K562 (cell line): ENCODE measurements at regions not wholly inside any gene's neighbourhood (a gene's known extent, or its start where the extent isn't known, plus 50 kb on each side); places are given as distances from the start of the nearest gene placed in this dataset.

Source experiments
- ATAC-seq: fragments of 200-7000 bp; cut with Tn5 transposase; 3 replicates; pipeline ENCODE4 v1.9.1; 2020; ENCODE audit warnings: moderate library complexity
- BruUV-seq: library from RNA; stranded (reverse); fragments of 400-500 nt; replicated peaks from 2 replicates; lab custom pipeline; 2021; lab: Mats Ljungman, UMichigan
- CTCF ChIA-PET: fragments of 300-600 bp; formaldehyde crosslinking; extraction: SDS; loops from one replicate; lab custom pipeline; 2021; ENCODE audit warnings: low intra/inter-chr PET ratio; lab: Yijun Ruan, JAX
- POLR2A ChIA-PET: fragments of 300-600, 350-650 bp; sonication (Branson Sonifier 250); formaldehyde crosslinking; extraction: SDS; loops from one replicate; lab custom pipeline; 2021; ENCODE audit warnings: antibody characterized with exemption, inconsistent platforms; lab: Yijun Ruan, JAX
- DNase-seq, 4 experiments: peaks; one replicate each; pipeline versions ENCODE4 v3.0.0 to v3.0.0-alpha.2; 2011 to 2018; ENCODE audit warnings: low spot score in 3 of 4, mixed read lengths in 3 of 4; ENCODE audit errors: extremely low read depth in 1 of 4
- FAIRE-seq: peaks from 2 replicates; lab custom pipeline; 2011; peaks lifted over from hg19 to GRCh38; lab: Jason Lieb, UNC
- H2AFZ ChIP-seq: 2 replicates; pipeline ENCODE4 v1.6.0; 2011; ENCODE audit warnings: low read depth, low read length, control low read depth, inconsistent platforms
- H3K27ac ChIP-seq: fragments of 200-600 bp; 3 replicates; pipeline ENCODE4 v1.8.0; 2011; ENCODE audit warnings: low read depth, mild to moderate bottlenecking, control low read depth, inconsistent platforms, low read length, moderate library complexity, mixed read lengths; ENCODE audit errors: extremely low read depth
- H3K27me3 ChIP-seq, 2 experiments: fragments of 300-600 bp in 1 of 2; 2 replicates in 1 of 2; 3 replicates in 1 of 2; pipeline versions ENCODE4 v1.6.0 to v1.8.0; 2011; ENCODE audit warnings: inconsistent platforms in 2 of 2, low read length in 2 of 2, mild to moderate bottlenecking in 1 of 2, mixed read lengths in 1 of 2, moderate library complexity in 1 of 2; ENCODE audit not compliant: control insufficient read depth in 2 of 2, insufficient read depth in 2 of 2
- H3K36me3 ChIP-seq: fragments of 300-600 bp; 3 replicates; pipeline ENCODE4 v1.8.0; 2011; ENCODE audit warnings: mild to moderate bottlenecking, low read length, inconsistent platforms; ENCODE audit not compliant: control insufficient read depth, insufficient read depth
- H3K4me1 ChIP-seq, 2 experiments: fragments of 200-600 bp in 1 of 2; replicated peaks in 1 of 2; 2 replicates in 1 of 2; 3 replicates in 1 of 2; pipeline versions ENCODE4 v1.5.1 to v1.8.0; 2011; ENCODE audit warnings: inconsistent platforms in 2 of 2, low read length in 2 of 2, mild to moderate bottlenecking in 1 of 2, mixed read lengths in 1 of 2, moderate library complexity in 1 of 2; ENCODE audit not compliant: control insufficient read depth in 2 of 2, insufficient read depth in 2 of 2
- H3K4me2 ChIP-seq: 2 replicates; pipeline ENCODE4 v1.6.1; 2011; ENCODE audit warnings: low read length, control low read depth, inconsistent platforms, mixed read lengths; ENCODE audit not compliant: insufficient read depth
- H3K4me3 ChIP-seq: fragments of 200-600 bp; sonication (generic), shearing (Covaris generic); 2 replicates; pipeline ENCODE4 v1.5.1; 2016; ENCODE audit warnings: control low read depth, inconsistent platforms
- H3K79me2 ChIP-seq: fragments of 200-600 bp; 3 replicates; pipeline ENCODE4 v1.8.0; 2011; ENCODE audit warnings: low read length, inconsistent platforms; ENCODE audit not compliant: control insufficient read depth, insufficient read depth
- H3K9ac ChIP-seq, 2 experiments: 2 replicates each; pipeline versions ENCODE4 v1.6.0 to v1.6.1; 2011; ENCODE audit warnings: low read depth in 2 of 2, low read length in 2 of 2, control low read depth in 1 of 2, inconsistent platforms in 1 of 2, mild to moderate bottlenecking in 1 of 2, mixed read lengths in 1 of 2; ENCODE audit not compliant: insufficient read depth in 1 of 2
- H3K9me1 ChIP-seq: one replicate; pipeline ENCODE4 v1.6.0; 2011; ENCODE audit warnings: inconsistent platforms, mild to moderate bottlenecking, low read length, moderate library complexity; ENCODE audit not compliant: control insufficient read depth, insufficient read depth
- H3K9me3 ChIP-seq: replicated peaks from 2 replicates; pipeline ENCODE4 v1.5.1; 2011; ENCODE audit warnings: low read depth, low read length, inconsistent platforms; ENCODE audit not compliant: control insufficient read depth, insufficient read depth
- H4K20me1 ChIP-seq: replicated peaks from 2 replicates; pipeline ENCODE4 v1.6.1; 2011; ENCODE audit warnings: low read length, inconsistent platforms, mixed read lengths; ENCODE audit not compliant: control insufficient read depth, insufficient read depth
- DACH1 ChIP-seq: fragments of 450-650 bp; IDR thresholded peaks from 2 replicates; pipeline ENCODE4 v1.6.1; 2018; ENCODE audit not compliant: partially characterized antibody
- ILK ChIP-seq: fragments of 450-650 bp; IDR thresholded peaks from 2 replicates; pipeline ENCODE4 v1.6.1; 2016; ENCODE audit warnings: missing genetic modification characterization, low read depth, mild to moderate bottlenecking, missing compliant biosample characterization, moderate library complexity, borderline replicate concordance
- MEF2D ChIP-seq: conservative IDR thresholded peaks from 2 replicates; pipeline ENCODE4 v1.6.1; 2016; ENCODE audit warnings: low read depth, missing genetic modification characterization, missing compliant biosample characterization
- MYNN ChIP-seq, 2 experiments: sonication (generic); formaldehyde crosslinking in 1 of 2; IDR thresholded peaks; 2 replicates each; pipeline versions ENCODE4 v1.5.0 to v1.6.1; 2016 to 2020; ENCODE audit warnings: antibody characterized with exemption in 1 of 2, missing genetic modification reagents in 1 of 2
- WGBS: fragments of 100-300 bp; shearing (Covaris generic); methylation state at CpG from one replicate; pipeline ENCODE4 v1.1.6; 2016; ENCODE audit warnings: low coverage, mixed read lengths; ENCODE audit not compliant: insufficient coverage; ENCODE audit errors: missing lambda C conversion rate; 5-methylcytosine and 5-hydroxymethylcytosine counted together
- in situ Hi-C: fragments of 300-500 bp; cut with MboI; formaldehyde crosslinking; loops from 4 replicates; pipeline ENCODE4 v1.15.0; 2018; ENCODE audit warnings: inconsistent platforms, mixed read lengths
- intact Hi-C: fragments of 100-400 bp; cut with micrococcal nuclease; formaldehyde crosslinking; loops from 2 replicates; pipeline ENCODE4 v1.14.2; 2022
- TF ChIP-seq, protein P1 (sequence below): fragments of 150-350 bp; IDR thresholded peaks from 2 replicates; pipeline ENCODE4 v1.6.1; 2014; ENCODE audit warnings: low read depth, mild to moderate bottlenecking, low read length, borderline replicate concordance
- TF ChIP-seq, protein P2 (sequence below): fragments of 450-650 bp; formaldehyde crosslinking; IDR thresholded peaks from 2 replicates; pipeline ENCODE4 v1.4.0; 2020; ENCODE audit warnings: mild to moderate bottlenecking, moderate library complexity

DNA sequence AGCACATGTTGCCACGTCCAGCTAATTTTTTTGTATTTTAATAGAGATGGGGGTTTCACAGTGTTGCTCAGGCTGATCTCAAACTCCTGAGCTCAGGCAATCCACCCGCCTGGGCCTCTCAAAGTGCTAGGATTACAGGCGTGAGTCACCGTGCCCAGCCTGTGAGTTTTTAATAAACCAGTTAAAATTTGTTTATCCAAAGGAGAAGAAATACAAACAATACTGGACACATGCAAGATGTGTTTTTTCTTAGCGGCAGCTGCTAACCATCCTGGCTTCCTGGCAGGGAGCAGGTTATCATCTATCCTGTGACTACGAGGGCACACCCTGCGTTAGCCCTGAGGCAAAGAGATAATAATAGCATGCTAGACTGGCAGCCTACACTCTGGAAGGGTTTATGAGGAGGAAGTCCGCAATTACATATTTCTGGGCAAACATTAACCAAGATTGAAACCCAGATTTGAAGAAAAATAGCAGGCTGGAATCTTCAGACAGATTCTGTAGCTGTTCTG, 191.4 kb downstream of the SPRY1 start (continued):
- TF ChIP-seq, protein P1, sequence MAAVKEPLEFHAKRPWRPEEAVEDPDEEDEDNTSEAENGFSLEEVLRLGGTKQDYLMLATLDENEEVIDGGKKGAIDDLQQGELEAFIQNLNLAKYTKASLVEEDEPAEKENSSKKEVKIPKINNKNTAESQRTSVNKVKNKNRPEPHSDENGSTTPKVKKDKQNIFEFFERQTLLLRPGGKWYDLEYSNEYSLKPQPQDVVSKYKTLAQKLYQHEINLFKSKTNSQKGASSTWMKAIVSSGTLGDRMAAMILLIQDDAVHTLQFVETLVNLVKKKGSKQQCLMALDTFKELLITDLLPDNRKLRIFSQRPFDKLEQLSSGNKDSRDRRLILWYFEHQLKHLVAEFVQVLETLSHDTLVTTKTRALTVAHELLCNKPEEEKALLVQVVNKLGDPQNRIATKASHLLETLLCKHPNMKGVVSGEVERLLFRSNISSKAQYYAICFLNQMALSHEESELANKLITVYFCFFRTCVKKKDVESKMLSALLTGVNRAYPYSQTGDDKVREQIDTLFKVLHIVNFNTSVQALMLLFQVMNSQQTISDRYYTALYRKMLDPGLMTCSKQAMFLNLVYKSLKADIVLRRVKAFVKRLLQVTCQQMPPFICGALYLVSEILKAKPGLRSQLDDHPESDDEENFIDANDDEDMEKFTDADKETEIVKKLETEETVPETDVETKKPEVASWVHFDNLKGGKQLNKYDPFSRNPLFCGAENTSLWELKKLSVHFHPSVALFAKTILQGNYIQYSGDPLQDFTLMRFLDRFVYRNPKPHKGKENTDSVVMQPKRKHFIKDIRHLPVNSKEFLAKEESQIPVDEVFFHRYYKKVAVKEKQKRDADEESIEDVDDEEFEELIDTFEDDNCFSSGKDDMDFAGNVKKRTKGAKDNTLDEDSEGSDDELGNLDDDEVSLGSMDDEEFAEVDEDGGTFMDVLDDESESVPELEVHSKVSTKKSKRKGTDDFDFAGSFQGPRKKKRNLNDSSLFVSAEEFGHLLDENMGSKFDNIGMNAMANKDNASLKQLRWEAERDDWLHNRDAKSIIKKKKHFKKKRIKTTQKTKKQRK, result no peak
- TF ChIP-seq MYNN (IDR thresholded peaks at IDR 0.05) (0 out of 2 replicates have a peak, but pooled peaks have one; percentile 32), MYNN (CRISPR knock-in tag; IDR thresholded peaks at IDR 0.05) (no peak)

DNA sequence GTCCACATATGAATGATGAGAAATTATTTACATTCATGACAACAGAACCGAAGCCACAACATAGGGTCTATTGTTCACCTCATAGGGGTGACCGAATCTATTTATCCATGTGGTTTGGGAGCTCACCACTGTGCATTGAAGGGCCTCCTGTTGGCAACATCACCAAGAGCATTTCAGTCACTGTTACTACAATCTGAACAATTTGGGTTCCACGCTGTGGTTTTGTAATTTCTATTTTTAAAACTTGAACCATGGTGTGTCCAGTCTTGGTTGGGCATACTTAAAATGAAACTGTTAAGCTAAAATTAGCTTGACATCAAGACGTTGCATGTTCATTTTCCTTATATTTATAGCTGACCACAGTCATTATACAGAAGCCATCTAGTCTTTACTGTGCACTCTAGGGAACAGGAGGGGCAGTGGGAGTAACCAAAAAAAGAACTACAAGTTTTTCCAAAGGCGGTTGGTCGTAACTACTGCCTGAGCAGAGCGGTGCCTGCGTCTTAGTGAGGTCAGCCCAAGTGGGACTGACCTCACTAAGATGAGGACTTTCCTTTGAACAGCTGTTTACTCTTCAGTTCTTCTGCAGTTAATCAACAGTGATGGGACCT, 192.1 kb downstream of the SPRY1 start:
- CTCF ChIA-PET, result no interaction called here
- peak overlapping the region; percentile 84 for H2AFZ ChIP-seq

More for the DNA sequence above, 192.1 kb downstream of the SPRY1 start:
- Histone ChIP-seq H4K20me1 (no peaks in the 10 kb centered on the region), H3K27ac (no peak overlapping the region), H3K9me1 (no peaks in the 10 kb centered on the region), H3K9ac (no peak overlapping the region; a peak in 1 of 4 replicates), H3K4me1 (peaks cover 0 to 13% of the 10 kb centered on the region in 2 experiments; a peak in 3 of 5 replicates), H3K79me2 (no peaks in the 10 kb centered on the region), H3K9me3 (no peaks in the 10 kb centered on the region), H3K27me3 (no peaks in the 10 kb centered on the region), H3K36me3 (no peaks in the 10 kb centered on the region), H3K4me3 (no peak overlapping the region)
- peak in 1 of 4 experiments; percentile 23 for DNase-seq
- ATAC-seq, result peak; percentile 79
- in situ Hi-C loops, result no loop called here
- intact Hi-C loops, result no loop called here
- no TSS peak for BruUV-seq
- POLR2A ChIA-PET, result no interaction called here
- peak; percentile 46 for FAIRE-seq
- peak; percentile 40; the same call in 1 of the 2 replicates for TF ChIP-seq MEF2D (tag)
- TF ChIP-seq DACH1, result peak; percentile 49
- 0 out of 2 replicates have a peak, but pooled peaks have one; percentile 7 for TF ChIP-seq ILK
- TF ChIP-seq, protein P2, sequence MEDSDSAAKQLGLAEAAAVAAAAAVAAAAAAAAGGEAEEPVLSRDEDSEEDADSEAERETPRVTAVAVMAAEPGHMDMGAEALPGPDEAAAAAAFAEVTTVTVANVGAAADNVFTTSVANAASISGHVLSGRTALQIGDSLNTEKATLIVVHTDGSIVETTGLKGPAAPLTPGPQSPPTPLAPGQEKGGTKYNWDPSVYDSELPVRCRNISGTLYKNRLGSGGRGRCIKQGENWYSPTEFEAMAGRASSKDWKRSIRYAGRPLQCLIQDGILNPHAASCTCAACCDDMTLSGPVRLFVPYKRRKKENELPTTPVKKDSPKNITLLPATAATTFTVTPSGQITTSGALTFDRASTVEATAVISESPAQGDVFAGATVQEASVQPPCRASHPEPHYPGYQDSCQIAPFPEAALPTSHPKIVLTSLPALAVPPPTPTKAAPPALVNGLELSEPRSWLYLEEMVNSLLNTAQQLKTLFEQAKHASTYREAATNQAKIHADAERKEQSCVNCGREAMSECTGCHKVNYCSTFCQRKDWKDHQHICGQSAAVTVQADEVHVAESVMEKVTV (CRISPR knock-in tag), result no peak
- TF ChIP-seq, all 486 proteins: peak for 3
- peak overlapping the region; percentile 34; the same call in 1 of the 2 replicates for H3K4me2 ChIP-seq
- 19% methylated on average over 8 of the region's 8 CpGs for WGBS
